OCI-LY3 (cell line): ENCODE measurements at regions not wholly inside any gene's neighbourhood (a gene's known extent, or its start where the extent isn't known, plus 50 kb on each side); places are given as distances from the start of the nearest gene placed in this dataset.

Experiments used
- EZH2phosphoT487 ChIP-seq: fragments of 200-600 bp; shearing (Covaris generic); IDR thresholded peaks from 2 replicates; pipeline ENCODE4 v1.6.1; 2018; ENCODE audit warnings: antibody characterized with exemption, mixed run types, low read depth
- TF ChIP-seq, protein P1 (sequence below): fragments of 200-600, 300-600 bp; sonication (generic); IDR thresholded peaks from 2 replicates; pipeline ENCODE4 v1.5.1; 2014; ENCODE audit warnings: antibody characterized with exemption, low read length, low read depth

DNA sequence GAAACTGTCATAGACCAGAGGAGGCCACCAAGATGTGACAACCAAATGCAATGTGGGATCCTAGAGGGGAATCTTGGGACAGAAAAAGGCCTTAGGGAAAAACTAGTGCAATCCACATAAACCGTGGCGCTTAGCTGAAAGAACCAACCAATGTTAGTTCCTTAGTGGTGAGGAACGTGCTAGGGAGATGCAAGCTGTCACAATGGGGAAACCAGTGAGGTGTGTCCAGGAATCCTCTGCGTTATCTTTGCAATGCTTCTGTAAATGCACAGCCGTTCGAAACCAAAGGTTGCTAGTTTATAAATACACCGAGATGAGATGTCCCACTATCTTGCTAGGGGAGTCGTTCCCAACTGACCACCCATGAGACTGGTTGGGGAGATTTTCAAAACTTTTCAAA, 157.0 kb upstream of the ID2 start:
- TF ChIP-seq, protein P1, sequence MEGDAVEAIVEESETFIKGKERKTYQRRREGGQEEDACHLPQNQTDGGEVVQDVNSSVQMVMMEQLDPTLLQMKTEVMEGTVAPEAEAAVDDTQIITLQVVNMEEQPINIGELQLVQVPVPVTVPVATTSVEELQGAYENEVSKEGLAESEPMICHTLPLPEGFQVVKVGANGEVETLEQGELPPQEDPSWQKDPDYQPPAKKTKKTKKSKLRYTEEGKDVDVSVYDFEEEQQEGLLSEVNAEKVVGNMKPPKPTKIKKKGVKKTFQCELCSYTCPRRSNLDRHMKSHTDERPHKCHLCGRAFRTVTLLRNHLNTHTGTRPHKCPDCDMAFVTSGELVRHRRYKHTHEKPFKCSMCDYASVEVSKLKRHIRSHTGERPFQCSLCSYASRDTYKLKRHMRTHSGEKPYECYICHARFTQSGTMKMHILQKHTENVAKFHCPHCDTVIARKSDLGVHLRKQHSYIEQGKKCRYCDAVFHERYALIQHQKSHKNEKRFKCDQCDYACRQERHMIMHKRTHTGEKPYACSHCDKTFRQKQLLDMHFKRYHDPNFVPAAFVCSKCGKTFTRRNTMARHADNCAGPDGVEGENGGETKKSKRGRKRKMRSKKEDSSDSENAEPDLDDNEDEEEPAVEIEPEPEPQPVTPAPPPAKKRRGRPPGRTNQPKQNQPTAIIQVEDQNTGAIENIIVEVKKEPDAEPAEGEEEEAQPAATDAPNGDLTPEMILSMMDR: no peak
- no peak for TF ChIP-seq EZH2phosphoT487
